ENCODE measurements at regions not wholly inside any gene's neighbourhood (a gene's known extent, or its start where the extent isn't known, plus 50 kb on each side); places are given as distances from the start of the nearest gene placed in this dataset.

DNA sequence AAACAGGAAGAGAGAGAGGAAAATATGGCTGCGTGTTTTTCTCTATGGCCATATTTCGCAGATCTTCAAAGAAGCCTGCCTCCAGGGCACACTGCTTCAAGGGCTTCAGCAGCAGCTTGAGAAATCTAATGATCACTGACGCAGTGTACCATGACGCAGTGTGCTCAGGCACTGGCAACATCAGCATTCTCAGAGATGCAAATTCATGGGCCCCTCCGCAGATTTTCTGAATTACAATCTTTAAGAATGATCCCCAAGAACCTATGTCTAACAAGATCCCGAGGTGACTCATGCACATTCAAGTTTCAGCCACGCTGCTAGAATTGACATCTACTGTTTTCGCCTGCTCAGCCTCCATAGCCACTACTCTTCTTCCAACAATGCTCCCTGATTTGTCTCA lies 143.9 kb upstream of the ZNF366 start:
- H3K36me3 ChIP-seq (ENCODE audit: insufficient read depth) = no peaks in the 10 kb centered on the region
- ATAC-seq (no peak), DNase-seq (ENCODE audit: low spot score) (no peak)
- H3F3A ChIP-seq (replicated peaks; ENCODE audit: low read depth) = no peaks in the 10 kb centered on the region
- no peaks in the 10 kb centered on the region for H4K20me1 ChIP-seq (replicated peaks; ENCODE audit: insufficient read depth)
- no peaks in the 10 kb centered on the region for H3K4me1 ChIP-seq (ENCODE audit: insufficient read depth)
- no peak overlapping the region for H3K4me3 ChIP-seq
- no peaks in the 10 kb centered on the region for H3K27me3 ChIP-seq (ENCODE audit: insufficient read depth)
- Mint-ChIP-seq H3K4me3 (no peak overlapping the region), H3K27me3 (ENCODE audit: insufficient read depth, low read depth, poor library complexity) (no peaks in the 10 kb centered on the region), H3K9me3 (no peaks in the 10 kb centered on the region), H3K4me1 (peaks cover 7% of the 10 kb centered on the region), H3K36me3 (ENCODE audit: low read depth) (no peaks in the 10 kb centered on the region), H3K27ac (no peak overlapping the region)
- no peak overlapping the region for H3K4me2 ChIP-seq
- no peaks in the 10 kb centered on the region for H3K79me2 ChIP-seq (replicated peaks; ENCODE audit: insufficient read depth)
- no peaks in the 10 kb centered on the region for H3K9me2 ChIP-seq (ENCODE audit: insufficient read depth)
- no peak overlapping the region for H2AFZ ChIP-seq
- H3K27ac ChIP-seq (ENCODE audit: low read depth) = no peak overlapping the region
- TF ChIP-seq, protein P1, sequence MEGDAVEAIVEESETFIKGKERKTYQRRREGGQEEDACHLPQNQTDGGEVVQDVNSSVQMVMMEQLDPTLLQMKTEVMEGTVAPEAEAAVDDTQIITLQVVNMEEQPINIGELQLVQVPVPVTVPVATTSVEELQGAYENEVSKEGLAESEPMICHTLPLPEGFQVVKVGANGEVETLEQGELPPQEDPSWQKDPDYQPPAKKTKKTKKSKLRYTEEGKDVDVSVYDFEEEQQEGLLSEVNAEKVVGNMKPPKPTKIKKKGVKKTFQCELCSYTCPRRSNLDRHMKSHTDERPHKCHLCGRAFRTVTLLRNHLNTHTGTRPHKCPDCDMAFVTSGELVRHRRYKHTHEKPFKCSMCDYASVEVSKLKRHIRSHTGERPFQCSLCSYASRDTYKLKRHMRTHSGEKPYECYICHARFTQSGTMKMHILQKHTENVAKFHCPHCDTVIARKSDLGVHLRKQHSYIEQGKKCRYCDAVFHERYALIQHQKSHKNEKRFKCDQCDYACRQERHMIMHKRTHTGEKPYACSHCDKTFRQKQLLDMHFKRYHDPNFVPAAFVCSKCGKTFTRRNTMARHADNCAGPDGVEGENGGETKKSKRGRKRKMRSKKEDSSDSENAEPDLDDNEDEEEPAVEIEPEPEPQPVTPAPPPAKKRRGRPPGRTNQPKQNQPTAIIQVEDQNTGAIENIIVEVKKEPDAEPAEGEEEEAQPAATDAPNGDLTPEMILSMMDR (conservative IDR thresholded peaks at IDR 0.05; ENCODE audit: low read depth in 2 of 2) = no peak
- TF ChIP-seq ZNF114 (CRISPR knock-in tag; IDR thresholded peaks at IDR 0.05) = no peak
- TF ChIP-seq NANOG (IDR thresholded peaks at IDR 0.05; ENCODE audit: borderline replicate concordance) = no peak
- TF ChIP-seq POLR2AphosphoS5 (IDR thresholded peaks at IDR 0.05; ENCODE audit: low read depth) = no peak

DNA sequence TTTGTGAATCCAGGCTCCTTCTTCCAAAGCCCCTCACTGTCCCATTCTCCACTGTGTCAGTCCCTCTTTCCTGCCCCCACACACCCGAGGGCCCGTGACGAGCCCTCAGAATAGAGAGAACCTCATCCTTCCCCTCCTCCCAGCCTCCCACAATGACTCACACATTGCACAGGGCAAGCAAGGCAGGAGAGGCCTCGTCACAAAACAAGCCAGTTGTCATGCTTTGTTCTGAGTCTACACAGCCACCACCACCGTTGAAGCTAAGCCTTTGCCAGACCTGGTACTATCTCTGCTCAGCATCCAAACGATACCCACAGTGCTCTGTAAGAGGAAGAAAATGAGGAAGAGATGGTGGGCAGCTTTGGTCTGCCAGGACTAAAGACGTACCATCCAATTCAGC lies 142.2 kb upstream of the ZNF366 start:
- no peak for ATAC-seq
- Mint-ChIP-seq H3K36me3 (ENCODE audit: low read depth) (no peaks in the 10 kb centered on the region), H3K27ac (peak overlapping the region; percentile 38; the same call in 1 of the 2 replicates), H3K9me3 (no peaks in the 10 kb centered on the region), H3K4me3 (no peak overlapping the region), H3K4me1 (peaks cover 7% of the 10 kb centered on the region), H3K27me3 (ENCODE audit: insufficient read depth, low read depth, poor library complexity) (no peaks in the 10 kb centered on the region)
- Histone ChIP-seq H3K4me3 (no peak overlapping the region), H3F3A (replicated peaks; ENCODE audit: low read depth) (no peaks in the 10 kb centered on the region), H2AFZ (peak overlapping the region; percentile 84; the same call in 1 of the 2 replicates), H3K4me2 (no peak overlapping the region), H3K27me3 (ENCODE audit: insufficient read depth) (no peaks in the 10 kb centered on the region), H3K79me2 (replicated peaks; ENCODE audit: insufficient read depth) (no peaks in the 10 kb centered on the region), H3K9me2 (ENCODE audit: insufficient read depth) (no peaks in the 10 kb centered on the region), H3K36me3 (ENCODE audit: insufficient read depth) (no peaks in the 10 kb centered on the region), H3K27ac (ENCODE audit: low read depth) (no peak overlapping the region), H3K4me1 (ENCODE audit: insufficient read depth) (no peaks in the 10 kb centered on the region), H4K20me1 (replicated peaks; ENCODE audit: insufficient read depth) (no peaks in the 10 kb centered on the region)
- DNase-seq (ENCODE audit: low spot score) = no peak
- TF ChIP-seq CREB1 (CRISPR knock-in tag; IDR thresholded peaks at IDR 0.05; ENCODE audit: low read depth) = no peak
- no peak for TF ChIP-seq NANOG (IDR thresholded peaks at IDR 0.05; ENCODE audit: borderline replicate concordance)
- no peak for TF ChIP-seq EZH2phosphoT487 (IDR thresholded peaks at IDR 0.05; ENCODE audit: unreplicated experiment)
- no peak for TF ChIP-seq ZNF331 (CRISPR knock-in tag; IDR thresholded peaks at IDR 0.05; ENCODE audit: low read depth)
- TF ChIP-seq ZNF114 (CRISPR knock-in tag; IDR thresholded peaks at IDR 0.05) = no peak
- TF ChIP-seq, protein P2, sequence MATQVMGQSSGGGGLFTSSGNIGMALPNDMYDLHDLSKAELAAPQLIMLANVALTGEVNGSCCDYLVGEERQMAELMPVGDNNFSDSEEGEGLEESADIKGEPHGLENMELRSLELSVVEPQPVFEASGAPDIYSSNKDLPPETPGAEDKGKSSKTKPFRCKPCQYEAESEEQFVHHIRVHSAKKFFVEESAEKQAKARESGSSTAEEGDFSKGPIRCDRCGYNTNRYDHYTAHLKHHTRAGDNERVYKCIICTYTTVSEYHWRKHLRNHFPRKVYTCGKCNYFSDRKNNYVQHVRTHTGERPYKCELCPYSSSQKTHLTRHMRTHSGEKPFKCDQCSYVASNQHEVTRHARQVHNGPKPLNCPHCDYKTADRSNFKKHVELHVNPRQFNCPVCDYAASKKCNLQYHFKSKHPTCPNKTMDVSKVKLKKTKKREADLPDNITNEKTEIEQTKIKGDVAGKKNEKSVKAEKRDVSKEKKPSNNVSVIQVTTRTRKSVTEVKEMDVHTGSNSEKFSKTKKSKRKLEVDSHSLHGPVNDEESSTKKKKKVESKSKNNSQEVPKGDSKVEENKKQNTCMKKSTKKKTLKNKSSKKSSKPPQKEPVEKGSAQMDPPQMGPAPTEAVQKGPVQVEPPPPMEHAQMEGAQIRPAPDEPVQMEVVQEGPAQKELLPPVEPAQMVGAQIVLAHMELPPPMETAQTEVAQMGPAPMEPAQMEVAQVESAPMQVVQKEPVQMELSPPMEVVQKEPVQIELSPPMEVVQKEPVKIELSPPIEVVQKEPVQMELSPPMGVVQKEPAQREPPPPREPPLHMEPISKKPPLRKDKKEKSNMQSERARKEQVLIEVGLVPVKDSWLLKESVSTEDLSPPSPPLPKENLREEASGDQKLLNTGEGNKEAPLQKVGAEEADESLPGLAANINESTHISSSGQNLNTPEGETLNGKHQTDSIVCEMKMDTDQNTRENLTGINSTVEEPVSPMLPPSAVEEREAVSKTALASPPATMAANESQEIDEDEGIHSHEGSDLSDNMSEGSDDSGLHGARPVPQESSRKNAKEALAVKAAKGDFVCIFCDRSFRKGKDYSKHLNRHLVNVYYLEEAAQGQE (IDR thresholded peaks at IDR 0.05; ENCODE audit: unreplicated experiment) = no peak
- TF ChIP-seq EZH2 (IDR thresholded peaks at IDR 0.05; ENCODE audit: low read depth, unreplicated experiment) = no peak
- TF ChIP-seq, protein P3, sequence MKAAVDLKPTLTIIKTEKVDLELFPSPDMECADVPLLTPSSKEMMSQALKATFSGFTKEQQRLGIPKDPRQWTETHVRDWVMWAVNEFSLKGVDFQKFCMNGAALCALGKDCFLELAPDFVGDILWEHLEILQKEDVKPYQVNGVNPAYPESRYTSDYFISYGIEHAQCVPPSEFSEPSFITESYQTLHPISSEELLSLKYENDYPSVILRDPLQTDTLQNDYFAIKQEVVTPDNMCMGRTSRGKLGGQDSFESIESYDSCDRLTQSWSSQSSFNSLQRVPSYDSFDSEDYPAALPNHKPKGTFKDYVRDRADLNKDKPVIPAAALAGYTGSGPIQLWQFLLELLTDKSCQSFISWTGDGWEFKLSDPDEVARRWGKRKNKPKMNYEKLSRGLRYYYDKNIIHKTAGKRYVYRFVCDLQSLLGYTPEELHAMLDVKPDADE (IDR thresholded peaks at IDR 0.05) = no peak
